Keratinocyte (primary cell): ENCODE measurements at regions not wholly inside any gene's neighbourhood (a gene's known extent, or its start where the extent isn't known, plus 50 kb on each side); places are given as distances from the start of the nearest gene placed in this dataset.

Experiments used
- DNase-seq: peaks from one replicate; pipeline ENCODE4 v3.0.0-alpha.2; 2011; ENCODE audit warnings: low read depth, missing footprints, low spot score
- FAIRE-seq: peaks from 2 replicates; lab custom pipeline; 2011; peaks lifted over from hg19 to GRCh38; lab: Jason Lieb, UNC
- H2AFZ ChIP-seq: 2 replicates; pipeline ENCODE4 v1.6.0; 2012; ENCODE audit warnings: low read length, control low read depth, inconsistent platforms; ENCODE audit not compliant: control insufficient read depth
- H3K27ac ChIP-seq: 2 replicates; pipeline ENCODE4 v1.5.1; 2011; ENCODE audit warnings: low read length; ENCODE audit not compliant: control insufficient read depth, insufficient read depth
- H3K27me3 ChIP-seq: 3 replicates; pipeline ENCODE4 v1.6.0; 2011; ENCODE audit warnings: low read length; ENCODE audit not compliant: control insufficient read depth, insufficient read depth; ENCODE audit errors: extremely low read depth
- H3K36me3 ChIP-seq, 2 experiments: 2 replicates in 1 of 2; 3 replicates in 1 of 2; pipeline ENCODE4 v1.5.1; 2011; ENCODE audit warnings: low read length in 2 of 2, mild to moderate bottlenecking in 1 of 2; ENCODE audit not compliant: control insufficient read depth in 2 of 2, insufficient read depth in 2 of 2; ENCODE audit errors: extremely low read depth in 1 of 2
- H3K4me1 ChIP-seq: 3 replicates; pipeline ENCODE4 v1.5.1; 2011; ENCODE audit warnings: low read length; ENCODE audit not compliant: control insufficient read depth, insufficient read depth; ENCODE audit errors: extremely low read depth
- H3K4me2 ChIP-seq: 3 replicates; pipeline ENCODE4 v1.6.0; 2011; ENCODE audit warnings: low read depth, low read length; ENCODE audit not compliant: control insufficient read depth, insufficient read depth; ENCODE audit errors: extremely low read depth
- H3K4me3 ChIP-seq, 3 experiments: fragments of 200-600 bp in 1 of 3; sonication (generic) in 1 of 3; 2 replicates in 2 of 3; 3 replicates in 1 of 3; pipeline ENCODE4 v1.5.1; 2011 to 2016; ENCODE audit warnings: low read length in 3 of 3, mild to moderate bottlenecking in 3 of 3, control low read depth in 2 of 3, inconsistent platforms in 1 of 3, low read depth in 1 of 3, mixed read lengths in 1 of 3, mixed run types in 1 of 3, moderate library complexity in 1 of 3; ENCODE audit not compliant: control insufficient read depth in 2 of 3, insufficient read depth in 2 of 3; ENCODE audit errors: extremely low read depth in 1 of 3
- H3K79me2 ChIP-seq: 2 replicates; pipeline ENCODE4 v1.6.0; 2012; ENCODE audit warnings: low read length; ENCODE audit not compliant: control insufficient read depth, insufficient read depth
- H3K9ac ChIP-seq: 3 replicates; pipeline ENCODE4 v1.6.0; 2011; ENCODE audit warnings: low read length; ENCODE audit not compliant: control insufficient read depth, insufficient read depth; ENCODE audit errors: extremely low read depth
- H3K9me1 ChIP-seq: 3 replicates; pipeline ENCODE4 v1.6.0; 2011; ENCODE audit warnings: low read length; ENCODE audit not compliant: control insufficient read depth, insufficient read depth; ENCODE audit errors: extremely low read depth
- H3K9me3 ChIP-seq: 2 replicates; pipeline ENCODE4 v1.5.1; 2012; ENCODE audit warnings: low read depth, low read length; ENCODE audit not compliant: control insufficient read depth
- H4K20me1 ChIP-seq: 3 replicates; pipeline ENCODE4 v1.6.0; 2011; ENCODE audit warnings: low read length; ENCODE audit not compliant: control insufficient read depth, insufficient read depth; ENCODE audit errors: extremely low read depth
- EZH2 ChIP-seq: IDR thresholded peaks from one replicate; pipeline ENCODE4 v1.6.1; 2012; ENCODE audit warnings: inconsistent platforms, mild to moderate bottlenecking, low read length, moderate library complexity
- dilution Hi-C: fragments of 300-500 bp; cut with MboI; formaldehyde crosslinking; loops from one replicate; pipeline ENCODE4 v1.7.0; 2020; ENCODE audit warnings: low sequenced_read_pairs; ENCODE audit not compliant: extremely low pct_ligation_motif_present
- TF ChIP-seq, protein P1 (sequence below), 3 experiments: IDR thresholded peaks in 1 of 3; conservative IDR thresholded peaks in 1 of 3; optimal IDR thresholded peaks in 1 of 3; 2 replicates in 2 of 3; 3 replicates in 1 of 3; pipeline versions ENCODE3 to v1.5.1; 2011; ENCODE audit warnings: low read length in 3 of 3, mild to moderate bottlenecking in 3 of 3, moderate library complexity in 2 of 3, control low read depth in 1 of 3, inconsistent platforms in 1 of 3; ENCODE audit not compliant: insufficient read depth in 2 of 3; ENCODE audit errors: extremely low read depth in 1 of 3

GRCh38 chr1:56189946-56190805, 389.2 kb downstream of the PLPP3 start:
- H3K4me1 ChIP-seq, result no peaks in the 10 kb centered on the region
- no peak for FAIRE-seq
- H3K36me3 ChIP-seq, result no peaks in the 10 kb centered on the region
- H4K20me1 ChIP-seq, result no peaks in the 10 kb centered on the region
- dilution Hi-C loops, result no loop called here
- H3K27ac ChIP-seq, result no peak overlapping the region
- TF ChIP-seq, protein P1, sequence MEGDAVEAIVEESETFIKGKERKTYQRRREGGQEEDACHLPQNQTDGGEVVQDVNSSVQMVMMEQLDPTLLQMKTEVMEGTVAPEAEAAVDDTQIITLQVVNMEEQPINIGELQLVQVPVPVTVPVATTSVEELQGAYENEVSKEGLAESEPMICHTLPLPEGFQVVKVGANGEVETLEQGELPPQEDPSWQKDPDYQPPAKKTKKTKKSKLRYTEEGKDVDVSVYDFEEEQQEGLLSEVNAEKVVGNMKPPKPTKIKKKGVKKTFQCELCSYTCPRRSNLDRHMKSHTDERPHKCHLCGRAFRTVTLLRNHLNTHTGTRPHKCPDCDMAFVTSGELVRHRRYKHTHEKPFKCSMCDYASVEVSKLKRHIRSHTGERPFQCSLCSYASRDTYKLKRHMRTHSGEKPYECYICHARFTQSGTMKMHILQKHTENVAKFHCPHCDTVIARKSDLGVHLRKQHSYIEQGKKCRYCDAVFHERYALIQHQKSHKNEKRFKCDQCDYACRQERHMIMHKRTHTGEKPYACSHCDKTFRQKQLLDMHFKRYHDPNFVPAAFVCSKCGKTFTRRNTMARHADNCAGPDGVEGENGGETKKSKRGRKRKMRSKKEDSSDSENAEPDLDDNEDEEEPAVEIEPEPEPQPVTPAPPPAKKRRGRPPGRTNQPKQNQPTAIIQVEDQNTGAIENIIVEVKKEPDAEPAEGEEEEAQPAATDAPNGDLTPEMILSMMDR (optimal IDR thresholded peaks at IDR 0.05 in 1 of 3, IDR thresholded peaks at IDR 0.05 in 1 of 3, conservative IDR thresholded peaks at IDR 0.05 in 1 of 3; ENCODE audit: extremely low read depth in 1 of 3, insufficient read depth in 2 of 3, low read length in 3 of 3), result peak in 1 of 3 experiments; percentile 12
- TF ChIP-seq EZH2, result no peak
- DNase-seq, result no peak
- no peak overlapping the region for H3K4me3 ChIP-seq
- no peak overlapping the region for H3K4me2 ChIP-seq
- H2AFZ ChIP-seq, result no peak overlapping the region
- no peaks in the 10 kb centered on the region for H3K9me1 ChIP-seq
- H3K9ac ChIP-seq, result no peak overlapping the region
- no peaks in the 10 kb centered on the region for H3K9me3 ChIP-seq
- no peaks in the 10 kb centered on the region for H3K79me2 ChIP-seq
- no peaks in the 10 kb centered on the region for H3K27me3 ChIP-seq

GRCh38 chr1:56189454-56189853, 389.9 kb downstream of the PLPP3 start:
- Histone ChIP-seq H3K27ac (no peak overlapping the region), H3K4me1 (no peaks in the 10 kb centered on the region), H3K9me3 (no peaks in the 10 kb centered on the region), H3K27me3 (no peaks in the 10 kb centered on the region), H3K9me1 (no peaks in the 10 kb centered on the region), H4K20me1 (no peaks in the 10 kb centered on the region), H3K4me3 (no peak overlapping the region), H3K4me2 (no peak overlapping the region), H3K9ac (no peak overlapping the region), H3K36me3 (no peaks in the 10 kb centered on the region), H3K79me2 (no peaks in the 10 kb centered on the region), H2AFZ (no peak overlapping the region)
- FAIRE-seq (no peak), DNase-seq (no peak)
- TF ChIP-seq, protein P1 (optimal IDR thresholded peaks at IDR 0.05 in 1 of 3, IDR thresholded peaks at IDR 0.05 in 1 of 3, conservative IDR thresholded peaks at IDR 0.05 in 1 of 3; ENCODE audit: extremely low read depth in 1 of 3, insufficient read depth in 2 of 3, low read length in 3 of 3), result no peak
- TF ChIP-seq EZH2, result no peak
- dilution Hi-C loops, result no loop called here
